A673 (cell line): ENCODE measurements at regions not wholly inside any gene's neighbourhood (a gene's known extent, or its start where the extent isn't known, plus 50 kb on each side); places are given as distances from the start of the nearest gene placed in this dataset.

ENCODE experiments used
- EZH2 ChIP-seq: fragments of 200-600 bp; sonication (generic); IDR thresholded peaks from 2 replicates; pipeline ENCODE4 v1.6.1; 2017; ENCODE audit warnings: borderline replicate concordance, low read depth, mild to moderate bottlenecking, mixed read lengths, antibody characterized with exemption, low read length; ENCODE audit not compliant: poor library complexity, severe bottlenecking
- TF ChIP-seq, protein P1 (sequence below): fragments of 300-800, 200-600 bp; sonication (generic); conservative IDR thresholded peaks from 2 replicates; pipeline ENCODE4 v1.5.1; 2017; ENCODE audit warnings: low read depth, mild to moderate bottlenecking, antibody characterized with exemption, low read length, moderate library complexity, mixed read lengths

DNA sequence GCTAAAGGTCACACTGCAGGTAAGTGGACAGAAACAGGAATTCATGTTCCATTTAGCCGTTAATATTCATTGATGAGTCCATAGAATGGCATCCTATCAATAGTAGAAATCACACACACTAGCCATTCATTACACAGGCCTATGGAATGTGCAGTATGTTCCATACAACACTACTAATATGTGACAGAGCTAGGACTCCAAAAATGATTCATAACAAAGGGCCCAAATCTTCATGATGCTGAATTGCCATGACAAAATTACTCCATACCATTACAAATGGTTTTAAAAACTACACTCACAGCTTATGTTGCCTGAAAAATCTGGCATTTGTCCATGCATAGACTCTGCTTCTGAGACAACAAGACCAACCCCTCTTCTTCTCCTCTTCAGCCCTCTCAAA is 549.1 kb downstream of the XPNPEP1 start:
- TF ChIP-seq EZH2: no peak
- TF ChIP-seq, protein P1, sequence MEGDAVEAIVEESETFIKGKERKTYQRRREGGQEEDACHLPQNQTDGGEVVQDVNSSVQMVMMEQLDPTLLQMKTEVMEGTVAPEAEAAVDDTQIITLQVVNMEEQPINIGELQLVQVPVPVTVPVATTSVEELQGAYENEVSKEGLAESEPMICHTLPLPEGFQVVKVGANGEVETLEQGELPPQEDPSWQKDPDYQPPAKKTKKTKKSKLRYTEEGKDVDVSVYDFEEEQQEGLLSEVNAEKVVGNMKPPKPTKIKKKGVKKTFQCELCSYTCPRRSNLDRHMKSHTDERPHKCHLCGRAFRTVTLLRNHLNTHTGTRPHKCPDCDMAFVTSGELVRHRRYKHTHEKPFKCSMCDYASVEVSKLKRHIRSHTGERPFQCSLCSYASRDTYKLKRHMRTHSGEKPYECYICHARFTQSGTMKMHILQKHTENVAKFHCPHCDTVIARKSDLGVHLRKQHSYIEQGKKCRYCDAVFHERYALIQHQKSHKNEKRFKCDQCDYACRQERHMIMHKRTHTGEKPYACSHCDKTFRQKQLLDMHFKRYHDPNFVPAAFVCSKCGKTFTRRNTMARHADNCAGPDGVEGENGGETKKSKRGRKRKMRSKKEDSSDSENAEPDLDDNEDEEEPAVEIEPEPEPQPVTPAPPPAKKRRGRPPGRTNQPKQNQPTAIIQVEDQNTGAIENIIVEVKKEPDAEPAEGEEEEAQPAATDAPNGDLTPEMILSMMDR: no peak
